Neural progenitor cell (in vitro differentiated cells): ENCODE measurements at regions not wholly inside any gene's neighbourhood (a gene's known extent, or its start where the extent isn't known, plus 50 kb on each side); places are given as distances from the start of the nearest gene placed in this dataset.

Experiments
- DNase-seq: peaks from one replicate; pipeline ENCODE4 v3.0.0-alpha.2; 2016; ENCODE audit warnings: low spot score
- H2AFZ ChIP-seq: fragments of 200-600 bp; sonication (generic); replicated peaks from 2 replicates; pipeline ENCODE4 v1.6.1; 2016; ENCODE audit warnings: antibody characterized with exemption
- H3F3A ChIP-seq: fragments of 200-600 bp; sonication (generic); 2 replicates; pipeline ENCODE4 v1.6.1; 2016; ENCODE audit warnings: antibody characterized with exemption, low read depth
- H3K27ac ChIP-seq: fragments of 200-600 bp; sonication (generic); 2 replicates; pipeline ENCODE4 v1.5.1; 2016; ENCODE audit warnings: mild to moderate bottlenecking
- H3K27me3 ChIP-seq: fragments of 200-600 bp; sonication (generic); 2 replicates; pipeline ENCODE4 v1.6.1; 2016; ENCODE audit warnings: mild to moderate bottlenecking, moderate library complexity
- H3K36me3 ChIP-seq: fragments of 200-600 bp; sonication (generic); 2 replicates; pipeline ENCODE4 v1.5.1; 2016
- H3K4me1 ChIP-seq: fragments of 200-600 bp; sonication (generic); 2 replicates; pipeline ENCODE4 v1.6.1; 2016; ENCODE audit warnings: mixed run types
- H3K4me2 ChIP-seq: fragments of 200-600 bp; sonication (generic); 2 replicates; pipeline ENCODE4 v1.6.1; 2016
- H3K4me3 ChIP-seq: fragments of 200-600 bp; sonication (generic); 2 replicates; pipeline ENCODE4 v1.5.1; 2016
- H3K79me2 ChIP-seq: fragments of 200-600 bp; sonication (generic); 2 replicates; pipeline ENCODE4 v1.6.1; 2016; ENCODE audit warnings: low read depth
- H3K9ac ChIP-seq: fragments of 200-600 bp; sonication (generic); 2 replicates; pipeline ENCODE4 v1.6.1; 2016
- H3K9me3 ChIP-seq: fragments of 200-600 bp; sonication (generic); 2 replicates; pipeline ENCODE4 v1.5.1; 2016; ENCODE audit warnings: low read depth
- H4K20me1 ChIP-seq: fragments of 200-600 bp; sonication (generic); 2 replicates; pipeline ENCODE4 v1.6.1; 2016; ENCODE audit warnings: low read depth
- H3K27ac Mint-ChIP-seq: 3 replicates; pipeline ENCODE4 v1.8.0; 2021; ENCODE audit warnings: mixed read lengths
- H3K27me3 Mint-ChIP-seq: 2 replicates; pipeline ENCODE4 v1.8.0; 2022; ENCODE audit warnings: low read depth, mild to moderate bottlenecking, inconsistent platforms, moderate library complexity, mixed read lengths; ENCODE audit not compliant: insufficient read depth
- H3K36me3 Mint-ChIP-seq: 3 replicates; pipeline ENCODE4 v1.8.0; 2021; ENCODE audit warnings: mixed read lengths
- H3K4me1 Mint-ChIP-seq: 3 replicates; pipeline ENCODE4 v1.8.0; 2021; ENCODE audit warnings: mixed read lengths
- H3K4me3 Mint-ChIP-seq: 3 replicates; pipeline ENCODE4 v1.8.0; 2021; ENCODE audit warnings: mild to moderate bottlenecking, moderate library complexity, mixed read lengths
- H3K9me3 Mint-ChIP-seq: 3 replicates; pipeline ENCODE4 v1.8.0; 2020; ENCODE audit warnings: mixed read lengths
- CTCF ChIP-seq: fragments of 200-600 bp; sonication (generic); IDR thresholded peaks from 2 replicates; pipeline ENCODE4 v1.5.1; 2017; ENCODE audit warnings: antibody characterized with exemption, mild to moderate bottlenecking
- EZH2 ChIP-seq: fragments of 200-600 bp; sonication (generic); IDR thresholded peaks from 2 replicates; pipeline ENCODE4 v1.6.1; 2017; ENCODE audit warnings: antibody characterized with exemption, mild to moderate bottlenecking, moderate library complexity
- EZH2phosphoT487 ChIP-seq: fragments of 200-600 bp; sonication (generic); IDR thresholded peaks from 2 replicates; pipeline ENCODE4 v1.6.1; 2017; ENCODE audit warnings: antibody characterized with exemption

DNA sequence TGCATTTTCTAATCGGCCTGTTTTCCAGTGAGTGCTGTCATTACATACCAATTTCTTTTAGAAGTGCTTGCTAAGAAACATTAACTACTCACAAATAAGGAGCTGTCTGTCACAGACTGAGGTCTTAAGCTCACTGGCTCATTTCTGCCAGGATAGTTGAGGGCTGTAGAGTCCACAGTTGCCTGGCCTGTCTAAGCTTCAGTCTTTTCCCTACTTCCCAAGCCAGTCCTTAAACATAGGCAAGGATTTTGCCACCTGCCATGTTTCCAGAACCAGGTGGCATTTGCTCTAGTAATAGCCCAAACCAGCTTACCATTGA is 84.7 kb downstream of the LINC00237 start:
- H3K4me2 ChIP-seq = no peak overlapping the region
- TF ChIP-seq EZH2phosphoT487 (no peak), EZH2 (no peak), CTCF (no peak)
- peaks cover 16% of the 10 kb centered on the region for H3K27me3 Mint-ChIP-seq
- H3K79me2 ChIP-seq = no peaks in the 10 kb centered on the region
- no peaks in the 10 kb centered on the region for H3K9me3 ChIP-seq
- H3K9ac ChIP-seq = no peak overlapping the region
- DNase-seq = no peak
- H2AFZ ChIP-seq = no peak overlapping the region
- no peak overlapping the region for H3K4me3 Mint-ChIP-seq
- peaks cover 14% of the 10 kb centered on the region for H3K9me3 Mint-ChIP-seq
- H3K4me3 ChIP-seq = no peak overlapping the region
- H4K20me1 ChIP-seq = no peaks in the 10 kb centered on the region
- no peak overlapping the region for H3K27ac ChIP-seq
- H3K36me3 ChIP-seq = no peaks in the 10 kb centered on the region
- no peaks in the 10 kb centered on the region for H3K27me3 ChIP-seq
- H3K36me3 Mint-ChIP-seq = no peaks in the 10 kb centered on the region
- peaks cover 41% of the 10 kb centered on the region for H3K4me1 ChIP-seq
- no peak overlapping the region for H3K27ac Mint-ChIP-seq
- H3K4me1 Mint-ChIP-seq = peaks cover 39% of the 10 kb centered on the region
- no peaks in the 10 kb centered on the region for H3F3A ChIP-seq

- Mint-ChIP-seq H3K9me3 (peaks cover 12% of the 10 kb centered on the region), H3K4me1 (peaks cover 42% of the 10 kb centered on the region)
These were observed 85.3 kb downstream of the LINC00237 start for GRCh38 chr20:21020659-21021471.

DNA sequence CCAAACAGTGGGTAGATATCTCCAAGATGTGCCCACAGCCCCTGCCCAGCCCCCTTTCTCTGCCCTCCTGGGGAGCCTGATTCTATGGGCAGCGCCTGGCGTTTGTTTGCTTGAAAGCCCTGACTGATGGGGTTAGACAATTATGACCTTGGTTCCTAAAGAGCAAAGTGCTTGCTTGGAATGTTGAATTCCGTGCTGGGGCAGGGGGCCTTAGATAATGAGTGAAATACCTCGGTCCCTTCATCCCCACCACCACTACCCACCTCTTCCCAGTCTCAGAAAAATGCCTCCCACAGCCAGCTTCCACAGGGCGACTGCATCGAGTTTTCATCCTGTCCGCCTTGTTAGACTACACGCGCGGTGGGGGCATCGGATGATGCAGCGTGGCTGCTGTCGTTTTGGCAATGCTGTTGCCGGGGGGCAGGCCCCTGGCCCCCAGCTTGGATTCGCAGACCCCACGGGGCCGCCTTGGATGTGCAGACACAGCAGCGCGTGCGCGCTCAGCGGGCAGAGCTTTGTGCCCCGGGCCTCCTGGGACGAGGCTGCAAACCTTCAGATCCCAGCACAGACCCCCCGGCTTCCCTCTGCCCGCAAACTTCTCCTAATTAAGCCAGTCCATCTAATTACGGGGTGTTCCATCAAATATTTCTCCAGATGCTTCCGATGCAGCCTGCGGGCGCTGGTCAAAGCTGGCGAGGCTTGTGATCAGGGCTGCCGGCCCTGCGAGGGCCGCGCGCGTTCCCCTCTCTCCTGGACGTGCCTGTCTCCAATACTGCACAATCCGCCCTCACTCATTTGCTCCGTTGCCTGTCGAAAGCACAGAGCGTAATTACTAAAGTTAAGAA is 86.1 kb downstream of the LINC00237 start:
- H3K79me2 ChIP-seq = no peaks in the 10 kb centered on the region
- TF ChIP-seq EZH2phosphoT487 (no peak), CTCF (no peak), EZH2 (no peak)
- peak overlapping the region; percentile 97 for H3K27ac Mint-ChIP-seq
- H3K36me3 Mint-ChIP-seq = no peaks in the 10 kb centered on the region
- H3K27me3 ChIP-seq = no peaks in the 10 kb centered on the region
- H3K4me1 ChIP-seq = peaks cover 41% of the 10 kb centered on the region
- no peak overlapping the region for H3K27ac ChIP-seq
- H3F3A ChIP-seq = no peaks in the 10 kb centered on the region
- no peak overlapping the region for H3K9ac ChIP-seq
- no peaks in the 10 kb centered on the region for H3K9me3 ChIP-seq
- H3K9me3 Mint-ChIP-seq = peaks cover 12% of the 10 kb centered on the region
- no peaks in the 10 kb centered on the region for H3K36me3 ChIP-seq
- H4K20me1 ChIP-seq = no peaks in the 10 kb centered on the region
- H3K4me3 ChIP-seq = no peak overlapping the region
- H3K4me3 Mint-ChIP-seq = peak overlapping the region; percentile 60
- peaks cover 42% of the 10 kb centered on the region for H3K4me1 Mint-ChIP-seq
- H3K27me3 Mint-ChIP-seq = peaks cover 13% of the 10 kb centered on the region
- peak; percentile 59 for DNase-seq
- peak overlapping the region; percentile 48 for H3K4me2 ChIP-seq
- H2AFZ ChIP-seq = no peak overlapping the region

More at GRCh38 chr20:21020659-21021471, 85.3 kb downstream of the LINC00237 start:
- Mint-ChIP-seq H3K27me3 (peaks cover 13% of the 10 kb centered on the region), H3K27ac (no peak overlapping the region), H3K36me3 (no peaks in the 10 kb centered on the region), H3K4me3 (peak overlapping the region; percentile 60)
- no peak for DNase-seq
- Histone ChIP-seq H3K4me3 (no peak overlapping the region), H3K27me3 (no peaks in the 10 kb centered on the region), H2AFZ (no peak overlapping the region), H3K9ac (no peak overlapping the region), H3K4me2 (peak overlapping the region; percentile 48), H4K20me1 (no peaks in the 10 kb centered on the region), H3K27ac (no peak overlapping the region), H3K9me3 (no peaks in the 10 kb centered on the region), H3K79me2 (no peaks in the 10 kb centered on the region), H3K4me1 (peaks cover 41% of the 10 kb centered on the region), H3F3A (no peaks in the 10 kb centered on the region), H3K36me3 (no peaks in the 10 kb centered on the region)
- no peak for TF ChIP-seq EZH2
- TF ChIP-seq CTCF = no peak
- no peak for TF ChIP-seq EZH2phosphoT487
